ENCODE measurements at regions not wholly inside any gene's neighbourhood (a gene's known extent, or its start where the extent isn't known, plus 50 kb on each side); places are given as distances from the start of the nearest gene placed in this dataset.

DNA sequence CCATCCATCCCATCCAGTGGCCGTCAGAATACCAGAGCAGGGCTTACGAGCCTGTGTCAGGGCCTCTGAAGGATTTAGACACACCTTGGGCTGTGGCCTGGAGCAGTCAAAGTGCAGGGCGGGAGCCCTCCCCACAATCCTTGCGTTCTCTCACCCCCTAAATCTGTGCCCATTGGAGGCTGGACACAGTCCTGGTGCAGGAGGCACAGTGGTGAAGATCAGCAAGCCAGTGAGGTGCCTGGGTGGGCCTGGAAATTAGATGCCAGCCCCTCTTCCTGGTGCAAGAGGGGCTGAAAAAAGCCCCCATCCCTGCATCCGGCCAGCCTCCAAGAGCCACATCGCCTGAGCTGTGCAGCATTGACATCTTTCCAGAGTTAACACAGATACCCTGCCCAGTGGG lies 1045.8 kb downstream of the TBC1D22A start:
- TF ChIP-seq ZNF8 (CRISPR knock-in tag; IDR thresholded peaks at IDR 0.05) (no peak), PATZ1 (CRISPR knock-in tag; IDR thresholded peaks at IDR 0.05; ENCODE audit: borderline replicate concordance) (no peak), POU6F1 (CRISPR knock-in tag; IDR thresholded peaks at IDR 0.05; ENCODE audit: borderline replicate concordance, low read depth) (no peak), PPARA (CRISPR knock-in tag; IDR thresholded peaks at IDR 0.05; ENCODE audit: borderline replicate concordance) (no peak), TOX (CRISPR knock-in tag; IDR thresholded peaks at IDR 0.05; ENCODE audit: borderline replicate concordance) (no peak), ARNTL (CRISPR knock-in tag; IDR thresholded peaks at IDR 0.05; ENCODE audit: borderline replicate concordance, low read depth) (no peak), CREB5 (CRISPR knock-in tag; IDR thresholded peaks at IDR 0.05; ENCODE audit: low read depth) (no peak), BACH2 (CRISPR knock-in tag; IDR thresholded peaks at IDR 0.05; ENCODE audit: borderline replicate concordance) (no peak), SNAI2 (CRISPR knock-in tag; IDR thresholded peaks at IDR 0.05) (no peak), OSR1 (CRISPR knock-in tag; IDR thresholded peaks at IDR 0.05) (no peak), CSRNP3 (CRISPR knock-in tag; IDR thresholded peaks at IDR 0.05) (no peak), ZNF70 (CRISPR knock-in tag; IDR thresholded peaks at IDR 0.05) (no peak), ZFP30 (CRISPR knock-in tag; IDR thresholded peaks at IDR 0.05) (no peak), ZFP3 (CRISPR knock-in tag; IDR thresholded peaks at IDR 0.05) (no peak), ISL1 (CRISPR knock-in tag; IDR thresholded peaks at IDR 0.05) (no peak)
- no peak for ATAC-seq

DNA sequence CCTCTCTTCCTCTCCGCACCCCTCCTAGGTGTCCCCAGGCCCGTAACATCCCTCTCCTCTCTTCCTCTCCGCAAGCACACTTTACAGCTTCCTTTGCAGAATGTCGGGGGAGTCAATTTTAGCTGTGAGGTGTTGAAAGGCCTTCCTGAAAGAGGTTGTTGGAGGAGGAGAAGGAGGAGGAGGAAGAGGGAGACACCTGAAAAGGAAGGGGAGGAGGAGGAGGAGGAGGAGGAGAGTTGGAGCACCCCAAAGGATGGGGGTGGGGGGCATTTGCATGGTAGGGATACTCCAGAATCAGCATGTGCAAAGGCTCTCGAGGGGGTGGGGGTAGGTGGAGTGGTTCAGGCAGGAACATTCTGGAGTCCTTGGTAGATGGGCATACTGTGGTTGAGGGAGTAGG lies 1045.1 kb downstream of the TBC1D22A start:
- TF ChIP-seq RARB (CRISPR knock-in tag; IDR thresholded peaks at IDR 0.05): no peak
- no peak for TF ChIP-seq ISL1 (CRISPR knock-in tag; IDR thresholded peaks at IDR 0.05)
- no peak for TF ChIP-seq TOX (CRISPR knock-in tag; IDR thresholded peaks at IDR 0.05; ENCODE audit: borderline replicate concordance)
- TF ChIP-seq GLIS3 (CRISPR knock-in tag; IDR thresholded peaks at IDR 0.05): no peak
- no peak for TF ChIP-seq ZFP30 (CRISPR knock-in tag; IDR thresholded peaks at IDR 0.05)
- no peak for TF ChIP-seq BACH2 (CRISPR knock-in tag; IDR thresholded peaks at IDR 0.05; ENCODE audit: borderline replicate concordance)
- TF ChIP-seq CSDC2 (CRISPR knock-in tag; IDR thresholded peaks at IDR 0.05): no peak
- TF ChIP-seq ZNF70 (CRISPR knock-in tag; IDR thresholded peaks at IDR 0.05): no peak
- ATAC-seq: no peak

- no peak for TF ChIP-seq PPARA (CRISPR knock-in tag; IDR thresholded peaks at IDR 0.05; ENCODE audit: borderline replicate concordance)
- no peak for TF ChIP-seq ZNF565 (CRISPR knock-in tag; conservative IDR thresholded peaks at IDR 0.05; ENCODE audit: low read depth)
- no peak for TF ChIP-seq ESRRG (CRISPR knock-in tag; IDR thresholded peaks at IDR 0.05)
- TF ChIP-seq ZFP3 (CRISPR knock-in tag; IDR thresholded peaks at IDR 0.05): no peak
- TF ChIP-seq SNAI2 (CRISPR knock-in tag; IDR thresholded peaks at IDR 0.05): no peak
- no peak for TF ChIP-seq CREB5 (CRISPR knock-in tag; IDR thresholded peaks at IDR 0.05; ENCODE audit: low read depth)
- ATAC-seq: no peak
Observed at GRCh38 chr22:47806894-47807293, 1044.4 kb downstream of the TBC1D22A start.

DNA sequence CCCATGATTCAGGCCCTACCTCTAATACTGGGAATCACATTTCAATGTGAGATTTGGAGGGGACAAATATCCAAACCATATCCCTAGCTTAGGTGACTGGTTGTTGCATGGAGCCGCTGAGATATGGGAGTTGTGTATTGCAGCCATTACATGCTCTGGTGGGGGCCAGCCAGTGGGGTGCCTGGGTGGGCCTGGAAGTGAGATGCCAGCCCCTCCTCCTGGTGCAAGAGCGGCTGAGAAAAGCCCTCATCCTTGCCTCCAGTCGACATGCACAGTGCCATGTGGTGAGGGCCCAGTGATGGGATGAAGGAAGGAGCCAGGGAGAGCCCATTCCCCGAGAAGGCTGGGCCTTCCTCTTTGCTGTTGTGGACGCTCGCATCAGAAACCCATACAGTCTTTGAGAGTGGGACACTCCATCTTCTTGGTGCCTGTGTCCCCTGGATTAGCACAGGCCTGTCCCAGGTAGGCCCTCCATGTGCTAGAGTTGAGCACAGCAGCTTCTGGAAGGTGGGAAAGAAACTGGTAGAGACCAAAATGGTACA lies 1043.0 kb downstream of the TBC1D22A start:
- TF ChIP-seq POU6F1 (CRISPR knock-in tag; IDR thresholded peaks at IDR 0.05; ENCODE audit: borderline replicate concordance, low read depth) (no peak), ZNF8 (CRISPR knock-in tag; IDR thresholded peaks at IDR 0.05) (no peak), ZFP3 (CRISPR knock-in tag; IDR thresholded peaks at IDR 0.05) (no peak), CSRNP3 (CRISPR knock-in tag; IDR thresholded peaks at IDR 0.05) (no peak), SNAI2 (CRISPR knock-in tag; IDR thresholded peaks at IDR 0.05) (no peak), ZNF565 (CRISPR knock-in tag; conservative IDR thresholded peaks at IDR 0.05; ENCODE audit: low read depth) (no peak)
- no peak for ATAC-seq

All from SK-N-SH treated with all-trans-retinoic acid at 6 μM for 48 hours (cell line).